DND-41 (cell line): ENCODE measurements at regions not wholly inside any gene's neighbourhood (a gene's known extent, or its start where the extent isn't known, plus 50 kb on each side); places are given as distances from the start of the nearest gene placed in this dataset.

Experiments
- ATAC-seq: fragments of 200-7000 bp; cut with Tn5 transposase; 3 replicates; pipeline ENCODE4 v1.9.1; 2021; ENCODE audit warnings: low read depth; ENCODE audit not compliant: insufficient read depth
- DNase-seq: peaks from one replicate; pipeline ENCODE4 v3.0.0-alpha.2; 2020
- H2AFZ ChIP-seq: 2 replicates; pipeline ENCODE4 v1.6.0; 2012; ENCODE audit warnings: low read depth, low read length
- H3K27ac ChIP-seq: 2 replicates; pipeline ENCODE4 v1.5.1; 2012; ENCODE audit warnings: low read length, inconsistent platforms
- H3K27me3 ChIP-seq: fragments of 200-600 bp; sonication (generic); 2 replicates; pipeline ENCODE4 v1.6.0; 2012; ENCODE audit warnings: low read length, mild to moderate bottlenecking, inconsistent platforms; ENCODE audit not compliant: insufficient read depth, poor library complexity
- H3K36me3 ChIP-seq: 2 replicates; pipeline ENCODE4 v1.5.1; 2012; ENCODE audit warnings: low read length, inconsistent platforms; ENCODE audit not compliant: insufficient read depth
- H3K4me1 ChIP-seq: 2 replicates; pipeline ENCODE4 v1.5.1; 2012; ENCODE audit warnings: mild to moderate bottlenecking, low read length; ENCODE audit not compliant: insufficient read depth
- H3K4me2 ChIP-seq: 2 replicates; pipeline ENCODE4 v1.6.0; 2012; ENCODE audit warnings: mild to moderate bottlenecking, moderate library complexity, low read length, inconsistent platforms; ENCODE audit not compliant: insufficient read depth
- H3K4me3 ChIP-seq, 2 experiments: fragments of 200-600 bp in 1 of 2; shearing (Covaris generic) in 1 of 2; 2 replicates each; pipeline ENCODE4 v1.5.1; 2012 to 2016; ENCODE audit warnings: inconsistent platforms in 2 of 2, low read length in 2 of 2, mild to moderate bottlenecking in 2 of 2, low read depth in 1 of 2, moderate library complexity in 1 of 2
- H3K79me2 ChIP-seq: 2 replicates; pipeline ENCODE4 v1.6.0; 2012; ENCODE audit warnings: low read length, inconsistent platforms; ENCODE audit not compliant: insufficient read depth
- H3K9ac ChIP-seq: 2 replicates; pipeline ENCODE4 v1.6.0; 2012; ENCODE audit warnings: low read depth, mild to moderate bottlenecking, inconsistent platforms, low read length, moderate library complexity
- H3K9me3 ChIP-seq: 2 replicates; pipeline ENCODE4 v1.5.1; 2012; ENCODE audit warnings: low read length, moderate library complexity, mild to moderate bottlenecking, inconsistent platforms; ENCODE audit not compliant: insufficient read depth, severe bottlenecking
- H4K20me1 ChIP-seq: 2 replicates; pipeline ENCODE4 v1.6.0; 2012; ENCODE audit warnings: low read length; ENCODE audit not compliant: insufficient read depth
- EZH2 ChIP-seq: IDR thresholded peaks from 3 replicates; pipeline ENCODE4 v1.6.1; 2012; ENCODE audit warnings: borderline replicate concordance, low read depth, mild to moderate bottlenecking, moderate library complexity, low read length, inconsistent platforms; ENCODE audit not compliant: severe bottlenecking
- TF ChIP-seq, protein P1 (sequence below): IDR thresholded peaks from 2 replicates; pipeline ENCODE4 v1.5.1; 2012; ENCODE audit warnings: borderline replicate concordance, low read length, moderate library complexity, mild to moderate bottlenecking; ENCODE audit not compliant: poor library complexity, severe bottlenecking; ENCODE audit errors: extremely low read depth

DNA sequence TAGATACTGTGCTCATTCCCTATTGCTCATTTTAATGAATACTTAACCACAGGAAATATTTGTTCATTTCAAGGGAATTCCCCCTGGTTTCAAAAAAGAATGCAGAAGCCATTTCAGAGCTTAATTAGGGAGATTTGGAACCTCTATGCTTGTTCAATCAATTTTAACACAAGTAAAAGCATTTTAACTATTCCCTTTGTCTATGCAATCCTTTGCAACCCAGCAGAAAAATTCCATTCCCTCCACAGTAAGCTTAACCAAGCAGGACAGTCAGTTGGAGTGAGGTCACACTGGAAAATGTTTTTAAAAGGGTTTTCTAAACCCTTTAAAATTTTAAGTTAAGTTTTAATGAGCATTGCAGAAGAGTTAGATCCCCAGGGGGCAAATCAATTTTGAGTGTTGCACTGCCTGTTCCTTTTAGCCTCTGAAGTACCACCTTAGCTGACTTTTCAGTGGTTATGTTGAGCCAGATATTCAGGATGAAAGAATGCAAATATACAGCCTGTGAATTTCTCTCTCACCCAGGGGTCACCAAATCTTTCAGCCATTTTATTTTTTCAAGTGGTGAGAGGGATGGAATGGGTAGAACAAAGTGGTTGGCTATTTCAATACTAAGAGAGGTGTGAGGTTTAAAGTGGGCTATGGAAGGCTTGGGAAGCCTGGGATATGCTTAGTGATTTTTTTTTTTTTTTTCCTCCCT is 356.2 kb upstream of the NUDT12 start:
- Histone ChIP-seq H3K36me3 (no peaks in the 10 kb centered on the region), H3K9ac (no peak overlapping the region), H3K27me3 (no peaks in the 10 kb centered on the region), H3K79me2 (no peaks in the 10 kb centered on the region), H2AFZ (no peak overlapping the region), H3K4me1 (no peaks in the 10 kb centered on the region), H4K20me1 (no peaks in the 10 kb centered on the region), H3K9me3 (no peaks in the 10 kb centered on the region), H3K27ac (no peak overlapping the region), H3K4me3 (no peak overlapping the region), H3K4me2 (no peak overlapping the region)
- TF ChIP-seq, protein P1, sequence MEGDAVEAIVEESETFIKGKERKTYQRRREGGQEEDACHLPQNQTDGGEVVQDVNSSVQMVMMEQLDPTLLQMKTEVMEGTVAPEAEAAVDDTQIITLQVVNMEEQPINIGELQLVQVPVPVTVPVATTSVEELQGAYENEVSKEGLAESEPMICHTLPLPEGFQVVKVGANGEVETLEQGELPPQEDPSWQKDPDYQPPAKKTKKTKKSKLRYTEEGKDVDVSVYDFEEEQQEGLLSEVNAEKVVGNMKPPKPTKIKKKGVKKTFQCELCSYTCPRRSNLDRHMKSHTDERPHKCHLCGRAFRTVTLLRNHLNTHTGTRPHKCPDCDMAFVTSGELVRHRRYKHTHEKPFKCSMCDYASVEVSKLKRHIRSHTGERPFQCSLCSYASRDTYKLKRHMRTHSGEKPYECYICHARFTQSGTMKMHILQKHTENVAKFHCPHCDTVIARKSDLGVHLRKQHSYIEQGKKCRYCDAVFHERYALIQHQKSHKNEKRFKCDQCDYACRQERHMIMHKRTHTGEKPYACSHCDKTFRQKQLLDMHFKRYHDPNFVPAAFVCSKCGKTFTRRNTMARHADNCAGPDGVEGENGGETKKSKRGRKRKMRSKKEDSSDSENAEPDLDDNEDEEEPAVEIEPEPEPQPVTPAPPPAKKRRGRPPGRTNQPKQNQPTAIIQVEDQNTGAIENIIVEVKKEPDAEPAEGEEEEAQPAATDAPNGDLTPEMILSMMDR = no peak
- no peak for TF ChIP-seq EZH2
- no peak for DNase-seq
- no peak for ATAC-seq

DNA sequence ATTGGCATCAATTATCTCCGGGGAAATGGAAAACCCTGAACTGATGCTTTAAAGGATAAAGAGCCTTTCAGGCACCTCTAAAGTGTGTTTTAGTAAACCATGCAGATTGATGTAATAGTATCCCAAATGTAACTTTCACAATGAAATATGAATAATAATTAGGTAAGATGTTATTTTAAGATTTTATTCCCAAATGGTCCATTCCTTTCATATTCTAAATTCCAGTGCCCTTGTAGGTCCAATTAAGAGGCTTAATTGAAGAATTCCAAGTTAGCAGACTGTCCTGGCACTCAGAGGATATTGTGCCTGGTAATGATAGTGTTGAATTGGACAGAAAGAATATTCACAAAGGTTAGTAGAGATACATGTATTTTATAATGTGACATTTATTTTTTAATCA is 352.5 kb upstream of the NUDT12 start:
- Histone ChIP-seq H3K4me1 (no peaks in the 10 kb centered on the region), H3K27me3 (no peaks in the 10 kb centered on the region), H3K4me3 (no peak overlapping the region), H3K27ac (no peak overlapping the region), H4K20me1 (no peaks in the 10 kb centered on the region), H3K79me2 (no peaks in the 10 kb centered on the region), H3K9me3 (no peaks in the 10 kb centered on the region), H3K36me3 (no peaks in the 10 kb centered on the region), H2AFZ (no peak overlapping the region), H3K4me2 (no peak overlapping the region), H3K9ac (no peak overlapping the region)
- ATAC-seq (no peak), DNase-seq (no peak)
- no peak for TF ChIP-seq EZH2

DNA sequence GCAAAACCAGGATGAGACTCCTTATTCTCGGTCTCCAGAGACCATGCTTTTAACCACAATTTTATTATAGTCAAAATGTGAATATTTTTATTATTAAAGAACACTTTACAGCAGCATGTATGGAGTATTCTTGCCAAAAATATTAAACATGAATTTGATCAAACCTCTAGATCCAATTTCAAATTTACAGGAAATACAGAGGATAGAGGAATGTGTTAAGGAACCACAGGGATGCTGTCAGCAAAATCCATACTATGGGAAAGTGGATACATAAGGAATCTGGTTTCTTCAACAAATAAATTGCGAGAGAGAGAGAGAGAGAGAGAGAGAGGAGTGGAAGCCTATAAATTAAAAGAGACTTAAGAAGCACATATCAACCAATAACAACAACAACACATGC is 348.2 kb upstream of the NUDT12 start:
- Histone ChIP-seq H3K4me3 (no peak overlapping the region), H3K27me3 (no peaks in the 10 kb centered on the region), H3K36me3 (no peaks in the 10 kb centered on the region), H3K4me1 (no peaks in the 10 kb centered on the region), H3K27ac (no peak overlapping the region), H3K9ac (no peak overlapping the region), H3K4me2 (no peak overlapping the region), H2AFZ (no peak overlapping the region), H3K79me2 (no peaks in the 10 kb centered on the region), H4K20me1 (no peaks in the 10 kb centered on the region), H3K9me3 (no peaks in the 10 kb centered on the region)
- DNase-seq (no peak), ATAC-seq (no peak)
- TF ChIP-seq, protein P1 = no peak
- TF ChIP-seq EZH2 = no peak

DNA sequence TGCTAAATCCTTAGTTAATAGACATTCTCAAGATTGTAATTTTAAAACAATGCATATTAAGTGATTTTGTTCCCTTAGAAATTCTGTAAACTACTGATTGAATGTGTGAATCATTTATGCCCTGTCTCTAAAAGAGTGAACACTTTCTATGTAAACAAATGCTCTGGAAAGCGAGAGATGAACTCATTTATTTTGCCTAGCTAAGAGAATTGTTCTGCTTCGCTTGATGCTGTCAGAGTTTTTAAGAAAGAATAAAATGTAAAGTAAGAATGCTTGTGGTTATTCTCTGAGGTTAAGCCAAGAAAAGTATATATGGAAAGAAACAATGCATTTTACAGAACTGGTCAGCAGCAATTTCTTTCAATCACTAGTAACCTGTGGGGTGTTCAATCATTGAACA is 347.4 kb upstream of the NUDT12 start:
- ATAC-seq (no peak), DNase-seq (no peak)
- Histone ChIP-seq H3K9ac (no peak overlapping the region), H3K4me3 (no peak overlapping the region), H3K27ac (no peak overlapping the region), H3K27me3 (no peaks in the 10 kb centered on the region), H2AFZ (no peak overlapping the region), H3K9me3 (no peaks in the 10 kb centered on the region), H3K4me1 (no peaks in the 10 kb centered on the region), H3K4me2 (no peak overlapping the region), H3K36me3 (no peaks in the 10 kb centered on the region), H4K20me1 (no peaks in the 10 kb centered on the region), H3K79me2 (no peaks in the 10 kb centered on the region)
- TF ChIP-seq EZH2 = no peak
